LNCAP (cell line): ENCODE measurements at regions not wholly inside any gene's neighbourhood (a gene's known extent, or its start where the extent isn't known, plus 50 kb on each side); places are given as distances from the start of the nearest gene placed in this dataset.

ENCODE experiments used
- TF ChIP-seq, protein P1 (sequence below): fragments of 450-650 bp; IDR thresholded peaks from 2 replicates; pipeline ENCODE4 v1.5.1; 2017; ENCODE audit warnings: mild to moderate bottlenecking

GRCh38 chr6:143605906-143606521 lies 71.8 kb upstream of the PHACTR2 start:
- TF ChIP-seq, protein P1, sequence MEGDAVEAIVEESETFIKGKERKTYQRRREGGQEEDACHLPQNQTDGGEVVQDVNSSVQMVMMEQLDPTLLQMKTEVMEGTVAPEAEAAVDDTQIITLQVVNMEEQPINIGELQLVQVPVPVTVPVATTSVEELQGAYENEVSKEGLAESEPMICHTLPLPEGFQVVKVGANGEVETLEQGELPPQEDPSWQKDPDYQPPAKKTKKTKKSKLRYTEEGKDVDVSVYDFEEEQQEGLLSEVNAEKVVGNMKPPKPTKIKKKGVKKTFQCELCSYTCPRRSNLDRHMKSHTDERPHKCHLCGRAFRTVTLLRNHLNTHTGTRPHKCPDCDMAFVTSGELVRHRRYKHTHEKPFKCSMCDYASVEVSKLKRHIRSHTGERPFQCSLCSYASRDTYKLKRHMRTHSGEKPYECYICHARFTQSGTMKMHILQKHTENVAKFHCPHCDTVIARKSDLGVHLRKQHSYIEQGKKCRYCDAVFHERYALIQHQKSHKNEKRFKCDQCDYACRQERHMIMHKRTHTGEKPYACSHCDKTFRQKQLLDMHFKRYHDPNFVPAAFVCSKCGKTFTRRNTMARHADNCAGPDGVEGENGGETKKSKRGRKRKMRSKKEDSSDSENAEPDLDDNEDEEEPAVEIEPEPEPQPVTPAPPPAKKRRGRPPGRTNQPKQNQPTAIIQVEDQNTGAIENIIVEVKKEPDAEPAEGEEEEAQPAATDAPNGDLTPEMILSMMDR: no peak

GRCh38 chr6:143603455-143603854 lies 74.3 kb upstream of the PHACTR2 start:
- TF ChIP-seq, protein P1: no peak

DNA sequence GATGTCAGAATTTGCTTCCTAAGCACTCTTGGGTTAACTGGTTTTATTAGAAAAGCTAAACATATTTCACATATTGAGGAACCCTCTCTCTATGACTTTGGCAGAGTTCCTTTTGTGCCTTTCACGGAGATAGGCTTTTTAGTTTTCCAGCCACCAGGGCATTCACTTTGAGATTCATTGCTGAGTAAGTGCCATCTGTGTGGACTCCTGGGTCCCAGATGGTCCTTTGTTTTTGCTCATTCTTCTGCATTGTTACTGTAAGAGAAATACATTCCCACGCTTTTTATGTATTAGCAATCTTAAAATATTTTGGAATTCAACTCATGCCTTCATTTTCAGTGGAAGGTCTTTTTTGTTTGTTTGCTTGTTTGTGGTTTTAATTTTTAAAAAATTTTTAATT lies 76.3 kb upstream of the PHACTR2 start:
- TF ChIP-seq, protein P1: no peak

- TF ChIP-seq, protein P1: no peak
Observed at GRCh38 chr6:143600821-143601220, 76.9 kb upstream of the PHACTR2 start.

GRCh38 chr6:143598466-143599080 lies 79.2 kb upstream of the PHACTR2 start:
- TF ChIP-seq, protein P1: no peak

DNA sequence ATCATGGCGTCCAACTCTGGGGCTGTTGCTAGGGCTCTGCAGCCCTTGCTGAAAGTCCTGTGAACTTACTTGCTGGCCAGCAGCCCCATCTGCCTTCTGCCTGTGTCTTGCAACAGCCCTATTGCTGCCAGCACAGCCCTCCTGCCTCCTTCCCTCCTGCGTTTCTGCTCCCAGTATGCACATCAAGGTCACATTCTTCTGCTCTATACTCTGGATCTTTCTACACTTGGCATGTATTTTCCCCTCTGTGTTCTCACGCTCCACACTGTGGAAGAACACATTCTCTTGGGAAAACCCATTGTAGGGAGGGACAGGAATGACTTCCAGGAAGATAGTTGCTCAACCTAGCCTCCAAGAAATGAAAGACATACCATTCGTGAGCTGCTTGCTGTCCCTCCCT lies 80.9 kb upstream of the PHACTR2 start:
- TF ChIP-seq, protein P1: no peak

- TF ChIP-seq, protein P1: no peak
Observed at GRCh38 chr6:143595251-143596036, 82.3 kb upstream of the PHACTR2 start.
